ENCODE measurements at regions not wholly inside any gene's neighbourhood (a gene's known extent, or its start where the extent isn't known, plus 50 kb on each side); places are given as distances from the start of the nearest gene placed in this dataset.

DNA sequence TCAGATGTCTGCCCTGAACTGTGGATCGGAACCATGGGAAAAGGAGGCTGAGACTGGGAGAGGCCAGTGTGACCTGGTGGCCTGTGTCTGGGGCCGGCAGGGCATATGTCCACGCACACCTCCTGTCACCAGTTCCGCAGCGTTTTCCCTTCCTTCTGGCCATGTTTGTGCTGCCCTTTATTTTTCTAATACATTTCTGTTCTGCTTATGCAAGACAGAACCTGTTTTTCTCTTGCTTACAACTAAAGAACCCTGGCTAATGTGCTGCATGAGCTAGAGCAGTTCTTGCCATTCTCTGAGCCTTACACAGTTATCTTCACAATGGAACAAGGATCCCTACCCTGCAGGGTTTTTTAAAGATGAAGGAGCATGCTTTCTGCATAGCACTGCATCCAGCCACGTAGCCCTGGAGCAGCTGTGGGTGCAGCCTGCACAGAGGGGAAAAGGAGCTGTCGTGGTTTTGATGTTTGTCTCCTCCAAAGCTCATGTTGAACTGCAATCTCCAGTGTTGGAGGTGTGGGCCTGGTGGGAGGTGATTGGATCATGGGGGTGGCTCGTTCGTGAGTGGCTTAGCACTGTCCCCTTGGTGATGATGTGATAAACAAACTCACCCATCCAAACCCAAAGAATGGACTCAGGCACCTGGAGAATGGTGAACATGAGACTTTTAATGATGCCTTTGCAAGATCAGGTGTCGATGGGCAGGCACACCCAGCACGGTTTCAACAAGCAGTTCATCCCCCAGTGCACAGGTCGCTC lies 84.8 kb upstream of the SHANK2 start:
- TF ChIP-seq POLR2A (IDR thresholded peaks at IDR 0.05), result no peak
- TF ChIP-seq, protein P1, sequence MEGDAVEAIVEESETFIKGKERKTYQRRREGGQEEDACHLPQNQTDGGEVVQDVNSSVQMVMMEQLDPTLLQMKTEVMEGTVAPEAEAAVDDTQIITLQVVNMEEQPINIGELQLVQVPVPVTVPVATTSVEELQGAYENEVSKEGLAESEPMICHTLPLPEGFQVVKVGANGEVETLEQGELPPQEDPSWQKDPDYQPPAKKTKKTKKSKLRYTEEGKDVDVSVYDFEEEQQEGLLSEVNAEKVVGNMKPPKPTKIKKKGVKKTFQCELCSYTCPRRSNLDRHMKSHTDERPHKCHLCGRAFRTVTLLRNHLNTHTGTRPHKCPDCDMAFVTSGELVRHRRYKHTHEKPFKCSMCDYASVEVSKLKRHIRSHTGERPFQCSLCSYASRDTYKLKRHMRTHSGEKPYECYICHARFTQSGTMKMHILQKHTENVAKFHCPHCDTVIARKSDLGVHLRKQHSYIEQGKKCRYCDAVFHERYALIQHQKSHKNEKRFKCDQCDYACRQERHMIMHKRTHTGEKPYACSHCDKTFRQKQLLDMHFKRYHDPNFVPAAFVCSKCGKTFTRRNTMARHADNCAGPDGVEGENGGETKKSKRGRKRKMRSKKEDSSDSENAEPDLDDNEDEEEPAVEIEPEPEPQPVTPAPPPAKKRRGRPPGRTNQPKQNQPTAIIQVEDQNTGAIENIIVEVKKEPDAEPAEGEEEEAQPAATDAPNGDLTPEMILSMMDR (IDR thresholded peaks at IDR 0.05), result no peak
